Right ventricle myocardium superior (tissue), 1 donor: ENCODE measurements at regions not wholly inside any gene's neighbourhood (a gene's known extent, or its start where the extent isn't known, plus 50 kb on each side); places are given as distances from the start of the nearest gene placed in this dataset.

Experiments used
- ATAC-seq: fragments of 200-7000 bp; cut with Tn5 transposase; one replicate; pipeline ENCODE4 v1.9.1; 2020; ENCODE audit warnings: mild to moderate bottlenecking; ENCODE audit not compliant: poor library complexity
- DNase-seq: peaks from one replicate; pipeline ENCODE4 v3.0.0-alpha.2; 2020
- intact Hi-C: fragments of 100-400 bp; cut with DNase I; formaldehyde crosslinking; loops from one replicate; pipeline ENCODE4 v1.11.2; 2022
- donor health status: DM: no; HTN: yes; CAD: no; lungs with severe emphysema.

DNA sequence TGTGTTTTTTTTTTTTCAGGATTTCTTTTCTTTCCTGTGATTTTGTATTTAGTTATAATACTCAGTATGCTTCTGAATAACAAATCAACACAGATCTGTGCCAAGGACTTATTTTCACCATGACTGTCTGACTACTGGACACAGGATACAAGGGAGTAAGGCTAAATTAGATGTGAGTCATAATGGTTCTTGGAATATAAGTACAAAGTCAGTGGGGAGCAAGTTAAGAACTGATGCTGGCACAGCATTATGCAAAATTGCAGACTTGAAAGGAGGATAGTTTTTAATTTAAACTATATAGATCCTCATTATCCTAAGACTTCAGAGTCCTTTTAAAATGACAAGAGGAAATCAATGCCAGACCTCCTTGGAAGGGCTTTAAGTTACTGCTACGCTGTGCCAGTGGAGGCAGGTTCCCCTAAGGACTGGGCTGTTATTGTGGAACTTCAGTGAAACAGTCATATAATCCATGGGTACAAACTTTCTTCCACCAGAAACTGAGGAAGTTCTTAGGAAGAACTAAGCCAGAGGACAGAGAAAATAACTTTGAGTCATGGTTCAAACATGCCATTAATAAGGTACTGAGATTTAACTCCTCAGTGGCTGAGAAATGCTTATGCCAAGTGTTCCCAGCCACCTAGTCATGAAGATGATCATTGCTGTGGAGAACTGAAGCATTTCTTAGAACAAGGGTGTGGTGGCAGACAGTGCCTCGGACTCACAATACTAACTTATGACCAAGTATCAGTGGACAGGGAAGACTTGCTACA lies 531.2 kb downstream of the HTR7 start:
- peak; percentile 51 for ATAC-seq

GRCh38 chr10:90327611-90328010 lies 530.2 kb downstream of the HTR7 start:
- no peak for DNase-seq
- no peak for ATAC-seq
- intact Hi-C loops = no loop called here

More for the DNA sequence above, 531.2 kb downstream of the HTR7 start:
- intact Hi-C loops = no loop called here
- DNase-seq = no peak

GRCh38 chr10:90328459-90328858 lies 529.4 kb downstream of the HTR7 start:
- DNase-seq = no peak
- ATAC-seq = no peak
- intact Hi-C loops = no loop called here

- ATAC-seq (no peak), DNase-seq (no peak)
- intact Hi-C loops = no loop called here
Measured at GRCh38 chr10:90328896-90329295, 528.9 kb downstream of the HTR7 start.

DNA sequence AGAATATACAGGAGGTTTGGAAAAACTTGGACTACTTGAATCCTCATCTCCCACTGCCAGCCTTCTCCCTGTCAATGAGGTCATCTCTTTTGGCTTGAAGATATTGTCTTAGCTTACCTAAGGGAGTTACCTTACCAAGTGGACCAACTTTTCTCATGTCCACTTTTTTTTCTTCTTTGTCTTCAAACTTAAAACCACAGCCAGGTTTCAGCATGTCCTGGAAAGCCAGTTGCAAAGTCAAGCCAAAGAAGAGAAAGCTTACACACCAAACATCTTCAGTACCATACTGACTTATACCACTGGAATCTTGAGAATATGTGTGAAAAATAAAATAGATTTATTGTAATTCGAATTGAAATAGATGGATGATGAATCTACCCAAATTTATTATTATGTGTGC lies 520.5 kb downstream of the HTR7 start:
- DNase-seq (no peak), ATAC-seq (no peak)
- intact Hi-C loops = no loop called here

- intact Hi-C loops = no loop called here
- no peak for ATAC-seq
- no peak for DNase-seq
Measured at GRCh38 chr10:90342480-90342879, 515.4 kb downstream of the HTR7 start.

- no peak for DNase-seq
- ATAC-seq = no peak
- intact Hi-C loops = no loop called here
Measured at GRCh38 chr10:90344226-90344625, 513.6 kb downstream of the HTR7 start.

- intact Hi-C loops = no loop called here
- DNase-seq = no peak
- no peak for ATAC-seq
Measured at GRCh38 chr10:90347239-90347638, 510.6 kb downstream of the HTR7 start.

GRCh38 chr10:90350122-90350521 lies 507.7 kb downstream of the HTR7 start:
- ATAC-seq (no peak), DNase-seq (no peak)
- intact Hi-C loops = no loop called here

DNA sequence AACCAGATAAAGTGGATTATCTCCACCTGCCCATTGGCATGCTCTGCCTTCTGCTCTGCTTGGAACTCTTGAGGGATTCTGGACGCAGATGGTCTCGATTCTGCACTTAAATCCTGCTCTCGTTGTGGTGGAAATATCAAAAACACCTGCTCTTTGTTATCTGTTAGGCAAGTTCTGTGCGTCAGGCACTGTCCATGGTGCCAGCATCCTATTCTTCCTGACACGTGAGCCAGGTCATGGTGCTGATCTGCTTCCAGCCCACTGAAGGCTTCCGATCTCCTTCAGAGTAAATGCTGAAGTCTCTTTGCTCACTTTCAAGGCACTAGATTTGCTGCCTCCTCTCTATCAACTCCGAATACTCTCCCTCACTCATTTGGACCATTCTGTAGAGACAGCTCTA lies 505.6 kb downstream of the HTR7 start:
- DNase-seq (no peak), ATAC-seq (no peak)
- intact Hi-C loops = no loop called here

DNA sequence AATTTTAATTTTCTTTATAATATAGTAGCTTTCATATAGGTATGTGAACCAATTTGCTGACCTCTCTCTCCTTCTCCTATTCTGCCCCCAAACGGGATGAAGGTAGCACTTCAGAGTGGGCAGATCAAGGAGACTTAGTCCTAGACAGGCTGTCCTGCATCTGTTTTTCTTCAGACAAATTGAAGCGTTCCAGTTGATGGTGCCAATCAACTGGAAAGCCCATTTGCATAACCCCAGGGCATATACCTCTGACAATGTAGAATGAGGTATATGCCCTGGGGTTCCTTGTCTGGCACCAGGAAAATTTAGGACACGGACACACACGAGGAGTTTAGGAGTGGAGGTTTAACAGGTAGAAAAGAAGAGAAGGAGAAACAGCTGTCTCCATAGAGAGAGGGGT lies 502.9 kb downstream of the HTR7 start:
- no peak for ATAC-seq
- intact Hi-C loops = no loop called here
- DNase-seq = no peak

DNA sequence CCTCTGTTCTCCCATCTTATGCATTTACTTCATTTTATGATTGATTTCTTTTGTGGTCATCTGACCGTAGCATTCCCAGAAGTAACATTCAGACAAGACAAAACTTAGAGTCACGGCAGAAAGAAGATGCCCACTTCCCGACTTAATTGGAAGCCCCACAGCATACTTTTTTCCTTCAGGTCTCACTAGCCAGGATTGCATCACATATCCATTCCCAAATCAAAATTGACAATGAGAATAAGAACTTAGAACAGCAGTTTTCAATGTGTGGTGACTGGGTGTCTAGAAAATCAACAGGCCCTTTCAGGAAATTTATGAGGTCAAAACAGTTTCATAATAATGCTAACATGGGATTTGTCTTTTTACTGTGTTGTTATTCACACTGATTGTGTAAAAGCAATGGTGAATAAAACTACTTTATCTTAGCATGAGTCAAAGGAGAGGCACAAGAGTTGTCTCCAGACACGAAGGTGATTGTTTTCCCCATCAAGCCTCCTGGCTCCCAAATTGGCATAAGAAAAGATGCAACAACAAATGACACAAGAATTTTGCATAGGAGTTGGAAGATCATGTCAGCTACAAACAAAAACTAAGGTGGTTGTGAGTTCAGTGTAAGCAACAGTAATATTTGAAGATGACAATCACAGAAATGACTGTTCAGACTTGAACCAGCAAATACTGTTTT lies 493.9 kb downstream of the HTR7 start:
- ATAC-seq (no peak), DNase-seq (no peak)
- intact Hi-C loops = no loop called here

DNA sequence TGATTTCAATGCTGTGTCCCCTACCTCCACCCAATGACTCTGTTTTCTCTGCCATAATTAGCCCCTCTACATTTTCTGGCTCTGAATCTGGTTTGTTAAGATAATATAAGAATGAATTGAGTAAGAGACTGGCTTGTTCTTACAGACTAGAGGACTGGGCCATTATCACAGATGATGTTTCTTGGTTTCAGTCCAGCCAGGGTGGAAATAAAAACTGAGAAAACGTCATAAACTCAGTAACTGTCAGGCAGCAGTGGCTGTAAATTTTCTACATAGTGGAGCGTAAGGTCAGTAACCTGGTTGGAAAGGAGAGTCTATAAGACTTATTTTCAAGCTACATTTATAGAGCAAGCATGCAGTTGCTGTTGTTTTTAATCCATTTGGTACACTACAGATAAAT lies 485.4 kb downstream of the HTR7 start:
- DNase-seq (no peak), ATAC-seq (no peak)
- intact Hi-C loops = no loop called here

DNA sequence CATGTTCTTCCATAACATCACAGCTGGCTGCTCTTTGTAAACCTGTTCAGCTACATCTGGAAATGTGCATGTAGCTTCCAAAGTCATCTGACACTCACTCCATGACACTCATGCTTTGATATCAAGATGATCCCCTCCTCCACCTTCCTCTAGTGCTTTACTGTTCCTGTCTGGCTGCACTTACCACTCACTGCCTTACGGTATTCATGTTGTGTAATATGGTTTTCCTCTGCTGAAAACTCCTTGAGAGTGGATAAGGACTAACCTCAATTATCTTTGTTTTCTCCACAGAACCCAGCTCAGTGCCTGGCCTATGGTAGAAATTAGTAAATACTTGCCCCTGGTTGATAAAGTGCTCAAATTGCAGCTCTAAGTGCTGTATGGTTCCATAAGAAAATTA lies 483.9 kb downstream of the HTR7 start:
- ATAC-seq (no peak), DNase-seq (no peak)
- intact Hi-C loops = no loop called here

GRCh38 chr10:90378524-90379076 lies 479.2 kb downstream of the HTR7 start:
- intact Hi-C loops = no loop called here
- ATAC-seq (no peak), DNase-seq (no peak)

DNA sequence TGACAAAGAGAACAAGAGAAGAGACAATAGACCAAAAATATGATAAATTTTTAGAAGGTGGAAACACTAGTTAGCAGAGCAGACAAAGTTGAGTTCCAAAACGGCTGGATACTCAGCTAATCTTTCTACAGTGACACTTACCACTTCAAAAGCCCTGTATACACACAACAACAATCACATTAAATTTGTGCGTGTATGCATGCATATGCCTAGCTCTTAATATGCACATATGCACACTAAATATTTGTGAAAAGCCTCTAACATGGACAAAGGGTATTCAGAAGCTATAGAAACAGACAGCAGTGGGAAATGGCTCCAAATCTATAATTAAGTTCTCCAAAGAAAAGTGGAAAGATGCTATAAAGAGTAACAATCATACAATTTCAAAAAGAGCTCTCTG lies 476.4 kb downstream of the HTR7 start:
- intact Hi-C loops = no loop called here
- ATAC-seq (no peak), DNase-seq (no peak)

- ATAC-seq (no peak), DNase-seq (no peak)
- intact Hi-C loops = no loop called here
Measured at GRCh38 chr10:90389876-90390275, 468.0 kb downstream of the HTR7 start.

- DNase-seq (no peak), ATAC-seq (no peak)
- intact Hi-C loops = no loop called here
Measured at GRCh38 chr10:90394311-90394710, 463.5 kb downstream of the HTR7 start.

GRCh38 chr10:90396721-90397120 lies 461.1 kb downstream of the HTR7 start:
- ATAC-seq (no peak), DNase-seq (no peak)
- intact Hi-C loops = no loop called here

GRCh38 chr10:90398566-90398965 lies 459.3 kb downstream of the HTR7 start:
- DNase-seq (no peak), ATAC-seq (no peak)
- intact Hi-C loops = no loop called here
